Fibroblast of pulmonary artery (primary cell): ENCODE measurements at regions not wholly inside any gene's neighbourhood (a gene's known extent, or its start where the extent isn't known, plus 50 kb on each side); places are given as distances from the start of the nearest gene placed in this dataset.
A peak's percentile ranks its signal among the peaks of the same experiment; 100 is the strongest.

Source experiments
- DNase-seq: peaks from one replicate; pipeline ENCODE4 v3.0.0-alpha.2; 2010; ENCODE audit warnings: low read depth
- H3K4me3 ChIP-seq: replicated peaks from 2 replicates; pipeline ENCODE4 v1.5.1; 2011; ENCODE audit warnings: low read depth, mild to moderate bottlenecking, control low read depth, low read length, moderate library complexity
- CTCF ChIP-seq: IDR thresholded peaks from 2 replicates; pipeline ENCODE4 v1.5.1; 2011; ENCODE audit warnings: mild to moderate bottlenecking, control low read depth, low read length, inconsistent platforms; ENCODE audit errors: missing control alignments

- TF ChIP-seq CTCF, result no peak
- H3K4me3 ChIP-seq, result peak overlapping the region; percentile 6
These were observed 1427.4 kb downstream of the PCDH7 start for GRCh38 chr4:32147446-32148085.

GRCh38 chr4:32148111-32148666, 1428.0 kb downstream of the PCDH7 start:
- no peak for TF ChIP-seq CTCF
- no peak overlapping the region for H3K4me3 ChIP-seq
- peak; percentile 91 for DNase-seq

More at GRCh38 chr4:32147446-32148085, 1427.4 kb downstream of the PCDH7 start:
- no peak for DNase-seq

- no peak for TF ChIP-seq CTCF
- no peak for DNase-seq
- no peak overlapping the region for H3K4me3 ChIP-seq
These were observed 1438.8 kb downstream of the PCDH7 start for GRCh38 chr4:32158961-32159360.

- peak; percentile 77 for DNase-seq
These were observed 1441.2 kb downstream of the PCDH7 start for GRCh38 chr4:32161392-32161791.

GRCh38 chr4:32163125-32163524, 1443.0 kb downstream of the PCDH7 start:
- TF ChIP-seq CTCF, result no peak
- DNase-seq, result no peak

More at GRCh38 chr4:32161392-32161791, 1441.2 kb downstream of the PCDH7 start:
- no peak for TF ChIP-seq CTCF
- H3K4me3 ChIP-seq, result no peak overlapping the region

GRCh38 chr4:32169841-32170240, 1449.7 kb downstream of the PCDH7 start:
- no peak for DNase-seq
- no peak overlapping the region for H3K4me3 ChIP-seq
- TF ChIP-seq CTCF, result no peak

More at GRCh38 chr4:32163125-32163524, 1443.0 kb downstream of the PCDH7 start:
- H3K4me3 ChIP-seq, result no peak overlapping the region

GRCh38 chr4:32172086-32172485, 1451.9 kb downstream of the PCDH7 start:
- no peak overlapping the region for H3K4me3 ChIP-seq
- no peak for DNase-seq
- no peak for TF ChIP-seq CTCF
